CD4-positive, alpha-beta memory T cell (primary cell): ENCODE measurements at regions not wholly inside any gene's neighbourhood (a gene's known extent, or its start where the extent isn't known, plus 50 kb on each side); places are given as distances from the start of the nearest gene placed in this dataset.

Experiments
- CTCF ChIA-PET: fragments of 350-600 bp; sonication (Branson Sonifier 250); formaldehyde crosslinking; loops from one replicate; lab custom pipeline; 2021; ENCODE audit warnings: inconsistent platforms; ENCODE audit not compliant: partially characterized antibody; lab: Charles Lee
- POLR2A ChIA-PET: fragments of 350-600 bp; sonication (Branson Sonifier 250); formaldehyde crosslinking; loops from one replicate; lab custom pipeline; 2021; ENCODE audit not compliant: partially characterized antibody; lab: Charles Lee
- DNase-seq, 5 donors: peaks; one replicate each; pipeline versions ENCODE4 v3.0.0 to v3.0.0-alpha.2; 2020 to 2022; ENCODE audit warnings: mixed read lengths in 1 of 5
- H3K27ac ChIP-seq: one replicate; pipeline ENCODE4 v1.7.0; 2013; ENCODE audit warnings: low read depth, low read length
- H3K27me3 ChIP-seq: 2 replicates; pipeline ENCODE4 v1.7.0; 2013; ENCODE audit warnings: mild to moderate bottlenecking, low read length, moderate library complexity; ENCODE audit not compliant: insufficient read depth
- H3K36me3 ChIP-seq: 2 replicates; pipeline ENCODE4 v1.7.0; 2013; ENCODE audit warnings: mild to moderate bottlenecking, low read length, moderate library complexity; ENCODE audit not compliant: insufficient read depth
- H3K4me1 ChIP-seq: 2 replicates; pipeline ENCODE4 v1.7.0; 2013; ENCODE audit warnings: mild to moderate bottlenecking, low read length, moderate library complexity; ENCODE audit not compliant: insufficient read depth
- H3K4me3 ChIP-seq, 2 donors: one replicate each; pipeline ENCODE4 v1.7.0; 2013; ENCODE audit warnings: low read length in 2 of 2, mild to moderate bottlenecking in 1 of 2
- H3K9me3 ChIP-seq, 2 donors: one replicate each; pipeline ENCODE4 v1.7.0; 2013; ENCODE audit warnings: low read length in 2 of 2, control low read depth in 1 of 2; ENCODE audit not compliant: control insufficient read depth in 1 of 2
- H3K27ac Mint-ChIP-seq, 7 donors: one replicate each; pipeline ENCODE4 v1.8.0; 2020 to 2021; ENCODE audit warnings: mixed read lengths in 7 of 7, mild to moderate bottlenecking in 6 of 7, inconsistent platforms in 3 of 7, moderate library complexity in 3 of 7
- H3K27me3 Mint-ChIP-seq, 2 donors: one replicate each; pipeline ENCODE4 v1.8.0; 2020 to 2021; ENCODE audit warnings: mixed read lengths in 2 of 2
- H3K36me3 Mint-ChIP-seq, 2 donors: one replicate each; pipeline ENCODE4 v1.8.0; 2020 to 2021; ENCODE audit warnings: mixed read lengths in 2 of 2, inconsistent platforms in 1 of 2, mild to moderate bottlenecking in 1 of 2
- H3K4me1 Mint-ChIP-seq, 4 donors: one replicate each; pipeline ENCODE4 v1.8.0; 2020 to 2021; ENCODE audit warnings: mixed read lengths in 4 of 4, mild to moderate bottlenecking in 1 of 4
- H3K4me3 Mint-ChIP-seq, 8 donors: one replicate each; pipeline ENCODE4 v1.8.0; 2020 to 2021; ENCODE audit warnings: mixed read lengths in 8 of 8, mild to moderate bottlenecking in 7 of 8, moderate library complexity in 6 of 8, inconsistent platforms in 3 of 8
- H3K9me3 Mint-ChIP-seq, 8 donors: one replicate each; pipeline ENCODE4 v1.8.0; 2020 to 2021; ENCODE audit warnings: mixed read lengths in 8 of 8, mild to moderate bottlenecking in 5 of 8, inconsistent platforms in 3 of 8, moderate library complexity in 1 of 8
- intact Hi-C: fragments of 100-400 bp; cut with micrococcal nuclease; formaldehyde crosslinking; loops from one replicate; pipeline ENCODE4 v1.15.1; 2023

DNA sequence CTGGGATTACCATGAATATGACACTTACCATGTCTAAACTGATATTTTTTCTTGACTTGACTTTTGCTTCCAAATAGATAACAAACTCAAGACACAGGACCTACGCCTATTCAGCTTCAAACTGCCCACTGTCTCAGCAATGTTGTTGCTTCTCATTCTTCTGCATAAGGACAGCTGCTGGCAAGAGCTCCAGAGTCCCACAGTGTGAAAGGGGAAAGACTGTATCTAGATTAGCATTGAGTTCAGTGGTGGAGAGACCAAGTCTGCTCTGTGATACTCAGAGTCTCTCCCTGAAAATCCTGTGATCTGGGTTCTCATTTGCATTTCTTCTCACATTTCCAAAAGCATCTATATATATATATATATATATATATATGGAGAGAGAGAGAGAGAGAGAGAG is 247.9 kb upstream of the NT5C1B start:
- CTCF ChIA-PET = no interaction called here
- H3K4me1 ChIP-seq = no peaks in the 10 kb centered on the region
- H3K36me3 Mint-ChIP-seq = peaks cover 0 to 8% of the 10 kb centered on the region in 2 donors
- H3K9me3 Mint-ChIP-seq = no peaks in the 10 kb centered on the region
- no peaks in the 10 kb centered on the region for H3K36me3 ChIP-seq
- no peaks in the 10 kb centered on the region for H3K4me1 Mint-ChIP-seq
- intact Hi-C loops = no loop called here
- no peaks in the 10 kb centered on the region for H3K27me3 ChIP-seq
- no peaks in the 10 kb centered on the region for H3K9me3 ChIP-seq
- no peak overlapping the region for H3K4me3 ChIP-seq
- POLR2A ChIA-PET = no interaction called here
- no peak overlapping the region for H3K27ac ChIP-seq
- no peaks in the 10 kb centered on the region for H3K27me3 Mint-ChIP-seq
- DNase-seq = no peak
- peak overlapping the region in 1 of 7 donors; percentile 12 for H3K27ac Mint-ChIP-seq
- H3K4me3 Mint-ChIP-seq = no peak overlapping the region

DNA sequence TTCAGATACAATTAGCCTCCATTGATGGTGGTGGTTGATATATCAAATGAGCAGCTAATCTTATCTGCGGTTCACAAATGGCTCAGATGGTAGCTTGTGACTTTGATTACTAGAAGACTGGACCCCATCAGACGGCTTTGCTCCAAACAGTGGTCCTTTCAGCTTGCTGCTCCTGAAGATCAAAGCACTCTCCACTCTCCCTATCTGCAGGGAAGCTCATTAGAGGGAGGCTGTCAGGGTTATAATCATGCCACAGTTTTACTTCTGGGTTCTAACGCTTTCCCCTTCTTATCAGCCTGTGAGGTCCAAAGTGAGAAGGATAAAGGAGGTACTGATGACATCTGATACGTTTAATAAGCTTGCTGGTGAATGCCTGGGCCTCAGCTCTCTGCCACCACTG is 247.1 kb upstream of the NT5C1B start:
- Histone ChIP-seq H3K27ac (no peak overlapping the region), H3K4me1 (no peaks in the 10 kb centered on the region), H3K4me3 (no peak overlapping the region), H3K27me3 (no peaks in the 10 kb centered on the region), H3K36me3 (no peaks in the 10 kb centered on the region), H3K9me3 (no peaks in the 10 kb centered on the region)
- Mint-ChIP-seq H3K27ac (no peak overlapping the region), H3K27me3 (no peaks in the 10 kb centered on the region), H3K9me3 (no peaks in the 10 kb centered on the region), H3K4me1 (no peaks in the 10 kb centered on the region), H3K4me3 (no peak overlapping the region), H3K36me3 (peaks cover 0 to 4% of the 10 kb centered on the region in 2 donors)
- intact Hi-C loops = no loop called here
- CTCF ChIA-PET = no interaction called here
- POLR2A ChIA-PET = no interaction called here
- DNase-seq = no peak

DNA sequence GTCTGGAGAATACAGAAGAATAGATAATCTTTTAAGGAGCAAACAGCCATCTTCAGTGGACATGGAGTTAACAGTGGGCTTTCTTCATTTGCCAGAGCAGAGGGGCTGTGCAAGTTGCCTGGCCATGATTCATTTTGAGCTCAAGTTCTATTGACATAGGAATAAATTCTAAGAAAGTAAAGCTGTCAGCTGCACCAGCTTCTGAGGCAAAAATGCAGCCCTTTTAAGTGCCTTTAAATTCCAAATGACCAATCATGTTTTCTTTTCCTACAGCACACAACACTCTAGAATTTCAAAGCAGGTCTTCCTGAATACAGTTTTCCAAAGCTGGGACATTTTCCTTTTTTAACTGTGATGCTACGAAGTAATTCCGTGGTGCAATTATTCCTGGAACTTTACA is 246.4 kb upstream of the NT5C1B start:
- Mint-ChIP-seq H3K4me3 (no peak overlapping the region), H3K36me3 (peaks cover 0 to 4% of the 10 kb centered on the region in 2 donors), H3K9me3 (no peaks in the 10 kb centered on the region), H3K27ac (no peak overlapping the region), H3K4me1 (no peaks in the 10 kb centered on the region), H3K27me3 (no peaks in the 10 kb centered on the region)
- CTCF ChIA-PET = no interaction called here
- Histone ChIP-seq H3K4me3 (no peak overlapping the region), H3K27ac (no peak overlapping the region), H3K36me3 (no peaks in the 10 kb centered on the region), H3K4me1 (no peaks in the 10 kb centered on the region), H3K9me3 (no peaks in the 10 kb centered on the region), H3K27me3 (no peaks in the 10 kb centered on the region)
- intact Hi-C loops = no loop called here
- DNase-seq = no peak
- POLR2A ChIA-PET = no interaction called here

DNA sequence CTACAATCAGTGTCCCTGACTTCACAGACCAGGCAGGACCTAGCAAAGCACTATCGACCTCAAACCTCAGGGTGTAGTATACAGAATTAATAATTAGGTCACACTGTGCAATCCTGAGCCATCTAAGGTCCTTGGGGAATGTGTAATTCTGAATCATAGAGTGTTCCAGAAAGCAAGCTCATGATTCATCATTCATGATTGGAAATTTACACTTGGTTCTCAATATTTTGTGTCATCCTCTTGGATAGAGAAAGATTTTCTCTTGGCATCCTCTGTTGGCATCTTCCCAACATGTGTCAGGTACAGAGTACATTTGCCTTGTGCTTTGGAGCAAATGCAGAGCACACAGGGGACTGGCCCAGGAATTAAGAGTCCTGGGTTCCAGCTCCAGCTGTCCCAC is 245.0 kb upstream of the NT5C1B start:
- Histone ChIP-seq H3K27me3 (no peaks in the 10 kb centered on the region), H3K27ac (no peak overlapping the region), H3K36me3 (no peaks in the 10 kb centered on the region), H3K4me3 (no peak overlapping the region), H3K4me1 (no peaks in the 10 kb centered on the region), H3K9me3 (no peaks in the 10 kb centered on the region)
- H3K4me1 Mint-ChIP-seq = no peaks in the 10 kb centered on the region
- no peak for DNase-seq
- peaks cover 0 to 4% of the 10 kb centered on the region in 2 donors for H3K36me3 Mint-ChIP-seq
- H3K4me3 Mint-ChIP-seq = no peak overlapping the region
- intact Hi-C loops = no loop called here
- no peaks in the 10 kb centered on the region for H3K9me3 Mint-ChIP-seq
- no peak overlapping the region for H3K27ac Mint-ChIP-seq
- ChIA-PET CTCF (no interaction called here), POLR2A (no interaction called here)
- H3K27me3 Mint-ChIP-seq = no peaks in the 10 kb centered on the region

DNA sequence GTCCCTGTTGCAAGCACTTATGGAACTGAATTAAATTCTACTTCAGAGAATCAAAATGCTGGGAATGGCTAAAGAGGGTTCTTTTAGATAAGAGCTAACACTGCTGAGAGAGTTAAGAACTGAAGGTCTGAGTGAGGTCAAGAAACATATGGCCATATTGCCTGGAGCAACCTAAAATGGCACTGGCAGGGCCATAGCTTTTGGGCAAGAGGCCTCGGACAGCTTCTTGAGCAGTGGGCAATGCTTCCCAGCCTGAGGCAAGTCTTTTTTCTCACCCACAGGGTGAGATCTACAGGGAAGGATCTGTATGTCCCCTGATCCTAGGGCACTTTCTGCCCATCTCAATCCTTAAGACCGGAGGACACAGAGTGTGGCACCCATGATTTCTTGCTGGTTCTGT is 244.6 kb upstream of the NT5C1B start:
- DNase-seq = no peak
- intact Hi-C loops = no loop called here
- Histone ChIP-seq H3K4me1 (no peaks in the 10 kb centered on the region), H3K4me3 (no peak overlapping the region), H3K27ac (no peak overlapping the region), H3K9me3 (no peaks in the 10 kb centered on the region), H3K36me3 (no peaks in the 10 kb centered on the region), H3K27me3 (no peaks in the 10 kb centered on the region)
- Mint-ChIP-seq H3K27me3 (no peaks in the 10 kb centered on the region), H3K27ac (no peak overlapping the region), H3K4me1 (no peaks in the 10 kb centered on the region), H3K9me3 (no peaks in the 10 kb centered on the region), H3K36me3 (peaks cover 0 to 4% of the 10 kb centered on the region in 2 donors), H3K4me3 (no peak overlapping the region)
- CTCF ChIA-PET = no interaction called here
- POLR2A ChIA-PET = interaction anchor here (0.6 kb wide), 1 partner anchor 526 kb away, joined by 3 read pairs; no protein-coding TSS in a partner anchor

DNA sequence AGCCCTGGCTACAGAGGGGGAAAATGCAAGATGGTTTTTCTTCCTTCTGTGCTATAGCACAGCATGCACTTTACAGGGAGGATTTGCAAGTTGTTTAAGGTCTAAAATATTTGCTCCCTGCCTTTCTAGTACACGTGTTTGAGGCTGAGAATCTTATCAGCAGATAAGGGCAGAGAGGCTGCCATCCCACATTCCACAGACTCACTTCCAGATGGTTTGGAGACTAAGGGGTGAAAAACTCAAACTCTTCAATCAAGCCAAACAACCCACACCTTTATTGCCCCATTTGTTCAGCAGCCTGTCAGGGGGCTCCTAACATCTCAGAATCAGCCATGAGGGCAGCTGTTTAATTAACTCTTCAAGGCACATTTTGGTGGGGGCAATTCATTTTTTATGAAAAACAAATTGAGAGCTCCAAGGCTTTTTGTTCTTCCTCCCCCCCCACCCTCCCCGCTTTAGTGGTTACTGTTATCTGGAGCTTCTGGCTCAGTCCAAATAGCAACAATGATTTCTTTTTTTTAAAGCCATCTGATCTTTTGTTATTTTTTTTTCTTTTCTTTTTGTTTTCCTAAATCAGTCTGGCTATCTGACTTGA is 242.6 kb upstream of the NT5C1B start:
- DNase-seq = no peak
- H3K36me3 Mint-ChIP-seq = peaks cover 0 to 4% of the 10 kb centered on the region in 2 donors
- intact Hi-C loops = no loop called here
- no peaks in the 10 kb centered on the region for H3K36me3 ChIP-seq
- no peaks in the 10 kb centered on the region for H3K9me3 ChIP-seq
- no peaks in the 10 kb centered on the region for H3K9me3 Mint-ChIP-seq
- no peaks in the 10 kb centered on the region for H3K27me3 Mint-ChIP-seq
- no peak overlapping the region for H3K4me3 ChIP-seq
- no peaks in the 10 kb centered on the region for H3K4me1 Mint-ChIP-seq
- ChIA-PET POLR2A (no interaction called here), CTCF (no interaction called here)
- no peaks in the 10 kb centered on the region for H3K4me1 ChIP-seq
- no peak overlapping the region for H3K27ac Mint-ChIP-seq
- no peaks in the 10 kb centered on the region for H3K27me3 ChIP-seq
- no peak overlapping the region for H3K4me3 Mint-ChIP-seq
- no peak overlapping the region for H3K27ac ChIP-seq

DNA sequence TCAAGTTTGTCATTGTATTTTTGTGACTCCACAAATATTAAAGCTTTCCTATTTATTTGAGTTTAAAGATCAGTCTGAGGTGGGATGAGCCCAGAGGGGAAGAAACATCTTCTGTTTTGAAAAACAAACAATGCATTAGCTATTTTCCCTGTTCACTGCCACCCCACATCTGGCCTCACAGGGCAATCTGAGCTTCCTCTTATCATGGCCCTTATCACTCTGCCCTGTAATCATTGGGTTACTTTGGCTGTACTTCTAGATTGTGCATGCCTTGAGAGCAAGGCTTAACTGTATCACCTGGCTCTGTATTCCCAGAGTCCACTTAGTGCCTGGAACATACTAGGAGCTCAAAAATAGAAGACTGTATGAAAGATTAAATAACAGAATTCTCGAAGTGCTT is 241.6 kb upstream of the NT5C1B start:
- H3K27ac Mint-ChIP-seq = no peak overlapping the region
- Histone ChIP-seq H3K27me3 (no peaks in the 10 kb centered on the region), H3K4me3 (no peak overlapping the region), H3K4me1 (no peaks in the 10 kb centered on the region), H3K9me3 (no peaks in the 10 kb centered on the region), H3K36me3 (no peaks in the 10 kb centered on the region), H3K27ac (no peak overlapping the region)
- no peaks in the 10 kb centered on the region for H3K27me3 Mint-ChIP-seq
- H3K4me3 Mint-ChIP-seq = no peak overlapping the region
- POLR2A ChIA-PET = no interaction called here
- no peak for DNase-seq
- intact Hi-C loops = no loop called here
- CTCF ChIA-PET = no interaction called here
- no peaks in the 10 kb centered on the region for H3K4me1 Mint-ChIP-seq
- peaks cover 0 to 4% of the 10 kb centered on the region in 2 donors for H3K36me3 Mint-ChIP-seq
- no peaks in the 10 kb centered on the region for H3K9me3 Mint-ChIP-seq

DNA sequence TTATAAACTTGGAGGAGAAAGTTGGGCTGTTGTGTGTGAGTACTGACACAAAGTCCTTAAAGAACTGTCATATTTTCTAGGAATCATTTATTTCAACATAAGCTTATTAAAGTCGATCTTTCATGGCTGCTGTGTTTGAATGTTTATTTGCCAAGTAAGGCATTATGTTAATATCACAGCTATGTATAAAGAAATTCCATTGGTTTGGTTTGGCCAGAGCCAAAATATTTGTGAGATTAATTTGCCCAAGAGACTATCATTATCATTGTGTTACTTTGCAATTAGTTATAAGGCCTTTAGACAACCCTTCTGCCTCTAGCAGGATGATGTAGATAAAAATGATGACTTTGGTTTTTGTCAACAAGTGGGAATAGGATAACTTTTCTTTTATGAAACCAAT is 240.6 kb upstream of the NT5C1B start:
- H3K27me3 Mint-ChIP-seq = no peaks in the 10 kb centered on the region
- no peak overlapping the region for H3K27ac Mint-ChIP-seq
- ChIA-PET CTCF (no interaction called here), POLR2A (no interaction called here)
- DNase-seq = no peak
- intact Hi-C loops = no loop called here
- H3K4me1 Mint-ChIP-seq = no peaks in the 10 kb centered on the region
- no peaks in the 10 kb centered on the region for H3K9me3 Mint-ChIP-seq
- Histone ChIP-seq H3K4me1 (no peaks in the 10 kb centered on the region), H3K27ac (no peak overlapping the region), H3K9me3 (no peaks in the 10 kb centered on the region), H3K4me3 (no peak overlapping the region), H3K36me3 (no peaks in the 10 kb centered on the region), H3K27me3 (no peaks in the 10 kb centered on the region)
- H3K36me3 Mint-ChIP-seq = peaks cover 0 to 2% of the 10 kb centered on the region in 2 donors
- H3K4me3 Mint-ChIP-seq = no peak overlapping the region
